Glomerular visceral epithelial cell (primary cell): ENCODE measurements at regions not wholly inside any gene's neighbourhood (a gene's known extent, or its start where the extent isn't known, plus 50 kb on each side); places are given as distances from the start of the nearest gene placed in this dataset.

ENCODE experiments used
- DNase-seq: peaks from one replicate; pipeline ENCODE4 v3.0.0-alpha.2; 2016; ENCODE audit errors: extremely low spot score

DNA sequence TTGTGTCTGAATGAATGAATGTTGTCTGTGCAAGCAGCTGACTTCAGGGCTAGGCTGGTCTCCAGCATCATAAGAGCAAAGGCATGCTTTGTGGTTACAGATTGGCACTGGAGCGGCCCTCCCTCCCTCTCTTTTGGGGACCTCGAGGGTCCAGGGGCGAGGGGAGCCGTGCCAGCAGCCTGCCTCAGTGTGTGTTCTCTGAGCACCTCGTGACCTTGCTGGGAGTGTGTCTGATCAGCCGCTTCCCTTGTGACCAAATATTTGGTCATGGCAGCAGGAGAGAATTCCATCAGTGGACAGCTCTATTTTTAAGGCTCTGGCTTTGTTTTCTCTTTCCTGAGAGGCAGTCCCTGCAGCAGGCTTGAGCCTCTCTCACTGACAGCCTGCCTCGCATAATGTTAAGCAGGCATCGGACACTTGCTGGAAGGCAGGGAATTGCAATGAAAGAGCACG, 329.7 kb downstream of the UQCRFS1 start:
- DNase-seq, result no peak

DNA sequence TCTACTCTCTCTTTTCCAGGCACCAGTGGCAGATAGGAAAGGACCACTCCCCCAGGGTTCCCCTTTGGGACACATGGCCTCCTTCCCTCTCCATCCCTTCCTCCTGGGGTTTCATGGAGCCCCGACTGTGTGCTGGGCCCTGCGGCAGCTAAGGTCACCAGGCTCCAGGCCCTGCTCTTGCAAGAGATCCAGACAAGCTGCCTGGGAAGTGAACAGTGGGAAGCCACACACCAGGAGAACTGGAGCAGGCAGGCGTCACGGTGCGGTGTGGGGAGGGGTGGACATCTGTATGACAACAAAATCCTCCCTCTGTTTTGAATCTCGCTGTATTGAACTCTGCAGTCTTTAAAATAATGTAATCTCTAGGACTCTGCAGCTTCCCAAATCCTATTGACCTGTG, 330.1 kb downstream of the UQCRFS1 start:
- DNase-seq, result no peak

DNA sequence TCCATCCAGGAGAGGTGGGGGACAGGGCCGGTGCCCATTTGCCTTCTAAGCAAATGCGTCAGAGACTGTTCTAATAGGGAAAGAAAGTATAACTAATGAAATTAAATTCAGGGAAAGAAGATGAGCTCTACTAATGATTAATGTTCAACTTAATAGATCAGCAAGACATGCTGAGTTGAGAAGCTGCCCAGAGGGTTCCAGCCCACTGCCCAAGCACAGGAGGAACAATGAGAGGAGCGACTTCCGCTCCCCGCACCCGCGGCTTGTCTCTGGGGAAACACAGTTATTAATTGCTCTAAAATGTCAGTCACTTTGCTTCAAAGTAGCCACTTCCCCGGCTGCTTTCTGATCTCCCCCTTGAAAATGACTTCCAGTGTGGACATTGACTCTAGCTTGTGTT, 331.3 kb downstream of the UQCRFS1 start:
- peak; percentile 44 for DNase-seq

DNA sequence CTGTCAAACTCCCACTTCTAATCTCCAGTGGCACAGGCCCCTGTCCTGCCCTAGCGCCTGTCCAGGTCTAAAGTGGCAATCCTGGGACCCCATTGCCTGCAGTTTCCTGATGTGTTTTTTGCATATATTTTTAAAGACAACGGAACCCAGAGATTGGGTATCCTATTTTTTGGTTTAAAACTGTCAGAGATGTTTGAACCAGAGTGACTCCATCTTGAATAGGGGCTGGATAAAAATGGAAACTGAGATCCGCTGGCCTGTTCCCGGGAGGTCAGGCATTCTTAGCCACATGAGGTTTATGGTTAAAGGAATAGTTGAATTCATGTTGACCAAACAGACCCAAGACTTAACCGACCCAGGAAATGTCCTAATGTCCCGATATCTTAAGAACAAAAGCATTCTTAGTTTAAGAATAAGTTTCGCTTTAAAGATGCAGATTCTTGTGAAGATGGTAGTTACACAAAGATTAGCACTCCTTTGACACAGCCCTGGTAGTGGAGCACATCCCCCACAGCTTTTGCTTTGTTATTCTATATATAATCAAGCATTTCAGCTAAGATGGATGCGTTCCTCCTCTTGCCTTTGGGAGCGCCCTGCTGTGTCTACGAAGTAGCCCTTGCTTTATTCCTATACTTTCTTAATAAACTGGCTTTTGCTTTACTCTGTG, 332.1 kb downstream of the UQCRFS1 start:
- no peak for DNase-seq

DNA sequence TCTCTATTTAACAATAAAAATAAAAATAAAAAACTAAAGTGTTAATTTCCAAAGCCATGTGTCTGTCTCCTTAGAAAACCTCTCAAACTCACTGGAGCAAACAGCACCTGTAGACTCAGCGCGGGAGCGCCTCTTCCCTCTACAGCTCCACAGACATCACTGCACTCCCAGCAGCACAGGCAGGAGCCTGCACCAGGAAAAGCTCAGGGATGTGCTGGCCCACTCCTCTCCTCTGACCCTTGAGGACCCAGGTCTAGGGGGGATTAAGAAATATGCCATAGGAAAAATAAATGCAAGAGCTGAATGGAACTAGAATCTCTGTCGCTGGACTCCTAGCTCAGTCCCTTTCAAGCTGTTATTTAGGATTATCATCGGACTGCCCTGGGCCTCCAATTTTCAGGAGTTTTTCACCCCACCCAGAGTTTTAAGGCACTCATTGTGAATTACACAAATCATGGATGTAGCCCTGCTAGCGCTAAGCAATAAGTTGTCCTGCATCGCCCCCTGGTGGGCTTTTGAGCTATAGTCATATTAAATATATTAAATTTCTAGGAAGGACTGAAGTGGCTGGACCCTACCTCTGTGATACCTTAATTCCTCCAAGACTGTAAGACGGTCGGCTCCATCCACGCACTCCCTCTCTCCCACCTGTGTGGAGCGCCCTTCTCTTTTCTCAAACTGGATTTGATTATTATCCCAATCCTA, 333.9 kb downstream of the UQCRFS1 start:
- DNase-seq, result peak; percentile 82

DNA sequence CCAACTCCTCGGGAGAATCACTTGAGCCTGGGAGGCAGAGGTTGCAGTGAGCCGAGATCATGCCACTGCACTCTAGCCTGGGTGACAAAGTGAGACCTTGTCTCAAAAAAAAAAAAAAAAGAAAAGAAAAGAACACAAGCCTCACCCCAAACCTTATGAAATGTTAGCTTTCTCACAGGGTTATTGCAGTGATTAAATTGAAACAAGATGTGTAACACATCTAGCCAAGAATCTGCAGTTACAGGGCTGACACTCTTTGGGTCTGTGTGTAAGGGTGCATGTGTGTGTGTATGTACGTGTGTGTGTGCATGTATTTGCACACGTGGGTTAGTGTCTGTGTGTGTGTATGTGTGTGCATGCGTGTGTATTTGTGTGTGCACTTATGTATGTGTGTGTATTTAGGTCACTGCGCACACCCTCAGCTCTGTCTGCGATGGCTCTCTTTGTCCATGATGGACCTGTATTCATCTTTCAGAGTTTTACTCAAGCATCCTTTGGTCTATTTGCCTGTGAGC, 336.3 kb downstream of the UQCRFS1 start:
- no peak for DNase-seq

DNA sequence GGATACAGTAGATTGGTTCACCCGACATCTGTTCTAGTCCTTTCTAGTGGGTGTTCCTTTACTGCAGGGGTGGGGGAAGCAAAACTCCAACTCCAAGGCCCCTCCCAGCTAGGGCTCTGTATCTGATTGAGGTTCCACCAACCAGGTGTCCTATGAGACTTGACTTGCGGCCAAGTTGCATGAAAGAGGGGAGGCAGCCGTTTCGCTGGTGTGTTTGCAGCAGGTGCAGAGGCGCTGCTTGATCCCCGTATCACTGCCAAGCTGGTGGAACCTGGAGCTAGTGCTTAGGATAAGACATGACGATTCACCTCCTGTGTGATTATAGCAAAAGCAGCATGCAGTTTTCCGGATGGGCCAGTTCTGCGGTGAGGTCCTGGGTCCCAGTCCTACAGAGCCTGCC, 338.2 kb downstream of the UQCRFS1 start:
- no peak for DNase-seq

DNA sequence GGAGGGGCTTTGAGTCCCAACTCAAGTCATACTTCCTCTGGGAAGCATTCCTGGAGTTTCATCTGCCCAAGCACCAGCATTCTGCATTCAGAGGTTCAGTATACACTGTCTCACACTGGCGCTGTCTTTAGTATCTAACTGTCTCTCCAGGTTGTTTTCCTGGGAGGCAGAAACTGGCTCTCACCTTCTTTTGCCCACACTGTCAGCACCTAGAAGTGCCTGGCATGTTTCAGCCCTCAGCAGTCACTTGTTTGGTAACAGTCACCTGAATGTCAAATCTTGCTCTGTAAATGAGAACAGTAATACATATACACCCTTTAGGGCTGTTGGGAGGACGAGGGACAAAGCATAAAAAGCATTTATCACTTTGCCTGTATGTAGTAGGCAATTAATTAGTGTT, 339.6 kb downstream of the UQCRFS1 start:
- no peak for DNase-seq

DNA sequence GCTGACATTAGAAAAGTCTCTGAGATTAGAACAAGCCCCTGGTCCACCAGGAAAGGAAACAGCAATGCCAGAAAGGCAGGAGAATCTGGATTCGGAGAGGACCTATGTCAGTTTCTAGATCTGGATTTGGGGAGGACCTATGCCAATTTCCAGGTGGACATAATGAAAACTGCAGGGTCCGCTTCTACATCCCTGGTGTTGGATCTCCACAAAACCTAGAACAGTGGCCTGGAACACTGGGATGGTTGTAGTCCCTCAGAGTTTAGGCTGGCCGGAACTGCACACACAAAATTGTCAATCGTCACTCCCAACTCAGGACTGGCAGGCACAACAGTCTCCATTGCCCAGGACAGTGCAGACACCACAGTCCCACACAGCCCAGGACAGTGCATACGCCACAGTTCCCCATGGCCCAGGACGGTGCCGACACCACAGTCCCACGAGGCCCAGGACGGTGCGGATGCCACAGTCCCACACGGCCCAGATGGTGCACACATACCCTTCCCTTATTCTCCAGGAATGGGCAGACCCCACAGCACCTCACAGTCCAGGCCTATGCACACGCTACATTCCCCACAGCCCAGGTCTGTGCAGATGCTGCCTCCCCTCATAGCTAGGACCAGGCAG, 341.7 kb downstream of the UQCRFS1 start:
- no peak for DNase-seq

DNA sequence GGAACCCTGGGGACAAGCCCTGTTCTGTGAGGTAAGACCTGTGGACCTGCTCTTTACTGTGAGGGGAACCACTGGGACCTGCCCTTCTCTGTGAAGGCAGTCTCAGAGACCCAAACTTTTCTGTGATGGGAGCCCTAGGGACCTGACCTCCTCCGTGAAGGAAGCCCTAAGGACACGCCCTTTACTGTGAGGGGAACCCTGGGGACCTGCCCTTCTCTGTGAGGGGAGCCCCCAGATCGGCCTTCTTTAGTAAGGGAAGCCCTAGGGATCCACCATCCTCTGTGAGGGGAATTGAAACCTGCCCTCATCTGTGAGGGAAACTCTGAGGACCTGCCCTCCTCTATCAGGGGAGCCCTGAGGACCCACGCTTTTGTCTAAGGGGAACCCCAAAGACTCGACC, 343.5 kb downstream of the UQCRFS1 start:
- no peak for DNase-seq

DNA sequence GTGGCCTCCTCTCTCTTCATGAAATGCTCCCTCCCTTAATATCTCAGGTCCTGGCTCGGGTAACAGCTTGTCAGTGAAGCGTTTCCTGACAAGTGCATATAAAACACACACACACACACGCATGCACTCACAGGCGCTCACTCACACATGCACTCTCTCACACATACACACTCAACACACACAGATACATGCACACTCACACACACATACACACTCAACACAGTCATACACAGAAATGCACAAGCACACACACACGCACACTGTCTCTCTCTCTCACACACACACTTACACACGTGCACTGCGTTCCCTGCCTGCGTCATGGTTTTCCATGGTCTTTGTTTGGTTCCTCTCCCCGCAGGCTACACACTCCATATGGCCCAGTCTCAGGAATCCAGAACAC, 344.1 kb downstream of the UQCRFS1 start:
- DNase-seq, result no peak

DNA sequence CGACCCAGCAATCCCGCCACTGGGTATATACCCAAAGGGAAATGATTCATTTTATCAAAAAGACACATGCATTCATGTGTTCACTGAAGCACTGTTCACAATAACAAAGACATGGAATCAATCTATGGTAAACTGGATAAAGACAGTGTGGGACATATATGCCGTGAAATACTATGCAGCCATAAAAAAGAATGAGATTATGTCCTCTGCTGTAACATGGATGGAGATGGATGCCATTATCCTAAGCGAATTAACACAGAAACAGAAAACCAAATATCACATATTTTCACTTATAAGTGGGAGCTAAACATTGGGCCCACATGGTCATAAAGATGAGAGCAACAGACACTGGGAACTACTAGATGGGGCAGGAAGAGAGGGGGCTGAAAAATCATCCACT, 345.0 kb downstream of the UQCRFS1 start:
- no peak for DNase-seq

DNA sequence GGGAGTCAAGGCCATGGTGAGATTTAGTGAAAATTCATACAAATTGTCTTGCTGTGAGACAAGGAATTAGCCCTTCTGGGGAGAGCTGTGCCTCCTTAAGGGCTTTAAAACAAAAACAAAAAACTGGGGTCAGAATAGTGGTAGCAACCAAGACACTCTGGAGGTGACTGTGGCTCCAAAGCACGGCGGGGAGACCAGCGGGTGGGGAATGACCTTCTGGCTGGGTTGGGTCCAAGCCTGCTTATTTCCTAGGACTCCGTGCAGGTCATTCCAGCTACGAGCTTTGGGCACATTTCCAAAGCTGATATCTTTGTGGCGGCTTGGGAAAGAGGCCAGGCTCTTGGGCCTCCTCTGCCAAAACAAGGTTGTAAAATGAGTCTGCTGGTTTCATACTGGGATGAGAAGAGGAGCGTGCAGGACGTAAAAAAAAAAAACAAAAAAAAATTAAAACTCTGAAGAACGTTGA, 348.3 kb downstream of the UQCRFS1 start:
- DNase-seq, result no peak

DNA sequence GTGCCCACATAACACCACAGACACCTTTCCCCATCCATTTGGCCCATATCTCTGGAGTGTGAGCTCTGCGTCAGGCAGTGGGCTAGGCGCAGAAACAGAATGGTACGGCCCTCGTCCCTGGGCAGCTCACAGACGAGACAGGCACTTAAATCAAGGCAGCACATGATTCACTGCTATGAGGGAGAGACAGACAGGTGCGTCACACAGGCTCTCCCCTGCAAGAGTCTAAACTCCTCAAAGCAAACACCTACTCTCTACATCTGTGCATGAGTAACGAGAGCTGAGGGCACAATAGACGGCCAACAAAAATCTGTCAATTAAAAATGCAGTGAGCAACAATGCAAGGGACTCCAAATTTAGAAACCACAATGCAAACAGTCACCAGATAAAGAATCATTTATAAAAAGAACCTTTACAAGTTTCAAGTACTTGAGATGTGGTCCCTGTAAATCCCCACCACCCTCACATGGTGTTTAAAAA, 348.9 kb downstream of the UQCRFS1 start:
- no peak for DNase-seq

DNA sequence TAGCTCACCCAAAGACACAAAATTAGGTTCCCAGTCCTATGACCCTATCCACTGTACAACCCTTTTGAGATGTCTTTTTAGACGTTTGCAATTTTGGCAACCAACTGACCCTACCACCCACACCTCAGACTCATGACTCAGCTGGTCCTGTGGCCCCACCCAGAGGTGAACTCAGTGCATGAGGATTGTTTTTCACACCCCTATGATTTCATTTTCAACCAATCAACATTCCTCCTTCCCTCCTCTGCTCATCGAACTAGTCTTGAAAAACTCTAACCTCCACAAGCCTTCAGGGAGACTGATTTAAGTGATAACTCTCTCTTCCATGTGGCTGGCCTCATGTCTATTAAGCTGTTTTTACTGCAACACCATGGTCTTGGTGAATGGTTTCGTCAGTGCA, 350.7 kb downstream of the UQCRFS1 start:
- peak; percentile 20 for DNase-seq

DNA sequence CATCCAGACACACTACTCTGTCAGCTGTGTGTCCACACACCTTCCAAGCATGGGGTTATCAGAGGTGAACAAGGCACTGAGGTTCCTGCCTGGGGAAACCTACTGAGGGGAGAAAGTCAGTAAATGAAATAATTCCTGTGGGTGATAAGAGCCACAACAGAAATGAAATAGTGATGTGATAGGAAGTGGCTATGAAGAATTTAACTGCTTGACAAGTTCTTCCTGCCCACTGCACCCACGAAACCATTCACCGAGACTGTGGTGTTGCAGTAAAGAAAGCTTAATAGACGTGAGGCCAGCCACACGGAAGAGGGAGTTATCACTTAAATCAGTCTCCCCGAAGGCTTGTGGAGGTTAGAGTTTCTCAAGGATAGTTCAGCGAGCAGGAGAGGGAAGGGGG, 353.1 kb downstream of the UQCRFS1 start:
- peak; percentile 61 for DNase-seq

DNA sequence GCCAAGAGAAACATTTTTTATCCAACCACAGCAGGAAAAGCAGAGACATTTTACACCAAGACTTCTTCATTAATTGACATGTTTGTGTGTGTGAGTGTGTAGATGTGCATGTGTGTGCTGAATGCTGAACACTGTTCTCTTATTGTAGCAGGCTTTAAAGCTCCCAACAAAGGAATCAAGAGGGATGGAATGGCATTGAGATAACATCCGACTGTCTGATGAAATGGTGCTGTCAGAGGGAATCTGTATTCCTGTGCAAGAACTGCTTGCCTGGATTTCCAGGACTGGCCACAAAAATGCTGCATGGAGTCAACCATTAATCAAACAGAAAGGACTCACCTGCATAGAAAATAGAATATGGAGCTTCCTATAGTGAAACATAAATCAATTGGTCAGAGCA, 354.0 kb downstream of the UQCRFS1 start:
- no peak for DNase-seq

DNA sequence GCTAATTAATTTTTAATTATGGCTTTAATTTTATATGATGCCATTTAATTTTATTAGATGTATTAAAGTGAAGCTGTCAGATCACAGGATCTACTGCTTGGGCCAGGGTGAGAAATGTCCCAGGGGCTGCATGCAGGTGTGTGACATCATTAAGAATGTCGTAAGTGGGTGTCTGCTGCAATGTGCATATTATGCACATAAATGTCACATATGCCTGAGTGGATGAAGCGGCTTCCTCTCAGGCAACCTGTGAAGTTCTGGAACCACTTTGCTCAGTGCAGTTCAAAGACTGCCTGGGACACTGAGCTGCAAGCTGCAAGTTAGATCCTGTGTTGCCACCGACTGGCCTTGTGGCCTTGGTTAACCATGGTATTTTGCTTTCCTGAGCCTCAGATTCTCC, 355.0 kb downstream of the UQCRFS1 start:
- no peak for DNase-seq

DNA sequence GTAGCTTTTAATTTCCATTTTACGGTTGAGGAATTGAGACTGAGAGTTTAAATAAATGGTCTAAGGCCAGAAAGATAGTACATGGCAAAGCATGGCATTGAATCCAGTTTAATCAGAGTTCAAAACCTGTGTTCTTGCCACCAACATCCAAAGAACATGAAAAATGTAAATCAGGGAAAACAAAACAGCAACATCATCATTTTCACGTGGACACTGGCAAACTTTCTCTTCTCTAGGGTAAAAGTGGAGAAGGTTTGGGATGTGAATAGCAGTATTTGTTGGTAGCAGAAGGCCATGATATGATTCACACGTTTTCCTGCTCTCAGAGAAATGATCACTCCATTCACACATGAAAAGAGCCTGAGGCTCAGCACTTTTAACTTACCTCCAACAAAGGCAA, 357.7 kb downstream of the UQCRFS1 start:
- DNase-seq, result no peak

DNA sequence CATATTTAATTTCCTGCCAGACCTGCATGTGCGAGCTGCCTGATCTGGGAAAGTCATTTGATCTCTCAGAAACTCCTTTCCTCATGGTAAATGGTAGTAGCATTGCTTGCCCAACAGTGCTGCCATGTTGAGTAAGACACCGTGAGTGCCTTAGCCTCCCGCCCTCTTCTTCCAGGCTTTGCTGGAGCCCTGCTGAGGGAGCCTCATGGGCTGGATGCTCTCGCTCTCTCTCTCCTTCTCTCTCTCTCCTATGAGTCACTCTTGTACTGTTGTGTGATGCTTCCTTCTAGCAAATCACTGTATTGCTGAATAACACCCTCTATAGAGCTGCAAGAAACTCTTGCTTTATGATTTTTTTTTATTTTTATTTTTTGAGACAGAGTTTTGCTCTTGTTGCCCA, 365.5 kb downstream of the UQCRFS1 start:
- DNase-seq, result peak; percentile 19

DNA sequence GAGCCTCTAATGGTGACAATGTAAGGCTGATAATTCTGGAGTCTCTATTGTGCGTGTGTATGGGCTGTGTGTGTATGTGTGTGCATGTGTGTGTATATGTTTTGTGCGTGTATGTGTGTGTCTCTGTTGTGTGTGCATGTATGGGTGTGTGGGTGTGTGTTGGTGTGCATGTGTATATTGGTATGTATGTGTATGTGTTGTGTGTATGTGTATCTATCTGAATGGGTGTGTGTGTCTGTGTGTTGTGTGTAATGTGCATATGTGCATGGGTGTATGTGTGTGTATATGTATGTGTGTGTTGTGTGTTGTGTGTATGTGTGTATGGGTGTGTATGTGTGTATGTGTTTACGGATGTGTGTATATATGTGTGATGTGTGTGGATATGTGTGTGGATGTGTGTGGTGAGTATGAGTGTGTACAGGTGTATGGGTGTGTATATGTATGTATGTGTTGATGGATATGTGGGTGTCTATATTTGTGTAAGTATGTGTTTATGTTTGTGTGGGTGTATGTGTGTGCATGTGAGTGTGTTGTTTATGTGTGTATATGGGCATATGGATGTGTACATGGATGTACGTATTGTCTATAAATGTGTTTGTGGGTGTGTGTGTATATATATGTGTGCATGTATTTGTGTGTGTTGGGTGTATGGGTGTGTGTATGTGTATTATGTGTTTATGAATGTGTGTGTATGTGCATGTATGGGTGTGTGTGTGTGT, 366.7 kb downstream of the UQCRFS1 start:
- no peak for DNase-seq
